ENCODE measurements at regions not wholly inside any gene's neighbourhood (a gene's known extent, or its start where the extent isn't known, plus 50 kb on each side); places are given as distances from the start of the nearest gene placed in this dataset.

DNA sequence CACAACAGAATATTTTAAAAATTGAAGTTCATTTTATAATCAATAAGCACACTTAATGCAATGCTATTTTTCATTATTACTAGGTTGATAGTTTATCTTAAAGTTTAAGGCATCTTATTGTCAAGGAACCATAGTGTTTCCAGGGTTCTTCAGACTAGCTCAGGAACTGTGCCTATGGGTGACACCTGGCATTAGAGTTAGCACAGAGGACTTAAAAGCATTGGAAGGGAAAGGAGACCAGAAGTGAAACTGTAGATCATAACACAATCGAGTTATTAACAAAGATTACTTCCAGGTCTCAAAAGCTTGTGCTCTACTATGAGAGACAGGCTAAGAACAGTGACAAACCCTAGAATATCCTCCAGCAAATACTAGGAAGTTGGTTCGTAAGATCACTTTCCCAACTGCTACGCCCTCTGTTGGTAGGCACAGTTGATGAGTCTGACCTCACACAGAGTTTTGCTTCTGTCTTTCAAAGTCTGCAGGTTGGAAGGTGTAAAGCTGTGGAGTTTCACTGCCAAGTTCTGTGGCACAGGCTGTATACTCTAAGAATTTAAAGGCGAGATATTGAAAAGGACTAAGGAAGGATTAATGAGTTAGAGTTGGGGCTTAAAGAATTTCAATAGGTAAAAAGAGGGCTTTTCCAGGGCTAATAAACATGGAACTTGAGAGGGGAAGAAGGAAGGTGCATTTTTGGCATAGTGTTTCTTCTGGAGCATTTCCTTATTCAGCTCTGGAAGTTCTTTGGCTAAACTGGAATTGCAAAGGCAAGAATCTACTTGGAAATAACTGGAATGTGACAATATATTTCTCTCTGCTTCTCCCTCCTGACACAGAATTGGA lies 531.3 kb upstream of the JAG1 start:
- Histone ChIP-seq H4K20me1 (ENCODE audit: insufficient read depth) (no peaks in the 10 kb centered on the region), H2AFZ (ENCODE audit: low read depth) (peak overlapping the region; percentile 24; the same call in 1 of the 2 replicates), H3K4me3 (ENCODE audit: low read depth in 2 of 2, low read length in 1 of 2) (no peak overlapping the region; a peak in 1 of 4 replicates), H3K27ac (ENCODE audit: low read depth in 2 of 2, low read length in 1 of 2) (peak overlapping the region; percentile 19 to 94), H3F3A (replicated peaks; ENCODE audit: insufficient read depth) (peaks cover 32% of the 10 kb centered on the region), H3K36me3 (replicated peaks in 1 of 2; ENCODE audit: control insufficient read depth in 1 of 2, insufficient read depth in 2 of 2, low read length in 1 of 2) (no peaks in the 10 kb centered on the region), H3K9me3 (no peaks in the 10 kb centered on the region), H3K9me2 (no peaks in the 10 kb centered on the region), H3K9ac (no peak overlapping the region; the same call in 1 of the 2 replicates), H3K27me3 (ENCODE audit: insufficient read depth) (no peaks in the 10 kb centered on the region), H3K4me2 (no peak overlapping the region), H3K4me1 (ENCODE audit: control insufficient read depth in 1 of 2, insufficient read depth in 2 of 2, low read depth in 1 of 2, low read length in 1 of 2) (peaks cover 3 to 17% of the 10 kb centered on the region in 2 experiments), H3K79me2 (ENCODE audit: insufficient read depth) (no peaks in the 10 kb centered on the region)
- ChIA-PET POLR2A (no interaction called here), CTCF (interaction anchor here (0.5 to 2.4 kb wide), 18 partner anchors 9 to 1588 kb away, joined by 3 to 16 read pairs (median 4); no protein-coding TSS in a partner anchor)
- WGBS (ENCODE audit: low lambda C conversion rate), result 30% methylated on average over 4 of the region's 4 CpGs
- no peak for TF ChIP-seq MXI1 (IDR thresholded peaks at IDR 0.05; ENCODE audit: low read depth, low read length)
- TF ChIP-seq, protein P1, sequence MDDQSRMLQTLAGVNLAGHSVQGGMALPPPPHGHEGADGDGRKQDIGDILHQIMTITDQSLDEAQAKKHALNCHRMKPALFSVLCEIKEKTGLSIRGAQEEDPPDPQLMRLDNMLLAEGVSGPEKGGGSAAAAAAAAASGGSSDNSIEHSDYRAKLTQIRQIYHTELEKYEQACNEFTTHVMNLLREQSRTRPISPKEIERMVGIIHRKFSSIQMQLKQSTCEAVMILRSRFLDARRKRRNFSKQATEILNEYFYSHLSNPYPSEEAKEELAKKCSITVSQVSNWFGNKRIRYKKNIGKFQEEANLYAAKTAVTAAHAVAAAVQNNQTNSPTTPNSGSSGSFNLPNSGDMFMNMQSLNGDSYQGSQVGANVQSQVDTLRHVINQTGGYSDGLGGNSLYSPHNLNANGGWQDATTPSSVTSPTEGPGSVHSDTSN (IDR thresholded peaks at IDR 0.05), result no peak
- TF ChIP-seq, protein P2, sequence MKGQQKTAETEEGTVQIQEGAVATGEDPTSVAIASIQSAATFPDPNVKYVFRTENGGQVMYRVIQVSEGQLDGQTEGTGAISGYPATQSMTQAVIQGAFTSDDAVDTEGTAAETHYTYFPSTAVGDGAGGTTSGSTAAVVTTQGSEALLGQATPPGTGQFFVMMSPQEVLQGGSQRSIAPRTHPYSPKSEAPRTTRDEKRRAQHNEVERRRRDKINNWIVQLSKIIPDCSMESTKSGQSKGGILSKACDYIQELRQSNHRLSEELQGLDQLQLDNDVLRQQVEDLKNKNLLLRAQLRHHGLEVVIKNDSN (IDR thresholded peaks at IDR 0.05; ENCODE audit: borderline replicate concordance, low read depth), result no peak
- TF ChIP-seq, protein P3, sequence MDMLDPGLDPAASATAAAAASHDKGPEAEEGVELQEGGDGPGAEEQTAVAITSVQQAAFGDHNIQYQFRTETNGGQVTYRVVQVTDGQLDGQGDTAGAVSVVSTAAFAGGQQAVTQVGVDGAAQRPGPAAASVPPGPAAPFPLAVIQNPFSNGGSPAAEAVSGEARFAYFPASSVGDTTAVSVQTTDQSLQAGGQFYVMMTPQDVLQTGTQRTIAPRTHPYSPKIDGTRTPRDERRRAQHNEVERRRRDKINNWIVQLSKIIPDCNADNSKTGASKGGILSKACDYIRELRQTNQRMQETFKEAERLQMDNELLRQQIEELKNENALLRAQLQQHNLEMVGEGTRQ (IDR thresholded peaks at IDR 0.05; ENCODE audit: borderline replicate concordance, low read depth, low read length), result no peak
- TF ChIP-seq TEAD4 (IDR thresholded peaks at IDR 0.05; ENCODE audit: borderline replicate concordance, insufficient read depth), result no peak
- no peak for TF ChIP-seq TAF1 (IDR thresholded peaks at IDR 0.05; ENCODE audit: borderline replicate concordance, low read depth, low read length)
- no peak for TF ChIP-seq GABPA (IDR thresholded peaks at IDR 0.05; ENCODE audit: low read depth)
- no peak for TF ChIP-seq FOXJ3 (CRISPR knock-in tag; IDR thresholded peaks at IDR 0.05)
- no peak for TF ChIP-seq RCOR1 (IDR thresholded peaks at IDR 0.05; ENCODE audit: low read length)
- peak; percentile 69 for TF ChIP-seq SMC3 (IDR thresholded peaks at IDR 0.05; ENCODE audit: low read depth, low read length)
- TF ChIP-seq, protein P4, sequence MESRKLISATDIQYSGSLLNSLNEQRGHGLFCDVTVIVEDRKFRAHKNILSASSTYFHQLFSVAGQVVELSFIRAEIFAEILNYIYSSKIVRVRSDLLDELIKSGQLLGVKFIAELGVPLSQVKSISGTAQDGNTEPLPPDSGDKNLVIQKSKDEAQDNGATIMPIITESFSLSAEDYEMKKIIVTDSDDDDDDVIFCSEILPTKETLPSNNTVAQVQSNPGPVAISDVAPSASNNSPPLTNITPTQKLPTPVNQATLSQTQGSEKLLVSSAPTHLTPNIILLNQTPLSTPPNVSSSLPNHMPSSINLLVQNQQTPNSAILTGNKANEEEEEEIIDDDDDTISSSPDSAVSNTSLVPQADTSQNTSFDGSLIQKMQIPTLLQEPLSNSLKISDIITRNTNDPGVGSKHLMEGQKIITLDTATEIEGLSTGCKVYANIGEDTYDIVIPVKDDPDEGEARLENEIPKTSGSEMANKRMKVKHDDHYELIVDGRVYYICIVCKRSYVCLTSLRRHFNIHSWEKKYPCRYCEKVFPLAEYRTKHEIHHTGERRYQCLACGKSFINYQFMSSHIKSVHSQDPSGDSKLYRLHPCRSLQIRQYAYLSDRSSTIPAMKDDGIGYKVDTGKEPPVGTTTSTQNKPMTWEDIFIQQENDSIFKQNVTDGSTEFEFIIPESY (IDR thresholded peaks at IDR 0.05; ENCODE audit: borderline replicate concordance, low read depth), result no peak
- TF ChIP-seq POLR2AphosphoS5 (IDR thresholded peaks at IDR 0.05; ENCODE audit: low read depth, low read length), result no peak
- TF ChIP-seq MEF2A (IDR thresholded peaks at IDR 0.05; ENCODE audit: borderline replicate concordance, low read depth), result no peak
- no peak for TF ChIP-seq FOSL2 (IDR thresholded peaks at IDR 0.05; ENCODE audit: borderline replicate concordance, low read depth)
- TF ChIP-seq RAD21 (IDR thresholded peaks at IDR 0.05; ENCODE audit: low read length), result peak; percentile 72
- TF ChIP-seq, protein P5, sequence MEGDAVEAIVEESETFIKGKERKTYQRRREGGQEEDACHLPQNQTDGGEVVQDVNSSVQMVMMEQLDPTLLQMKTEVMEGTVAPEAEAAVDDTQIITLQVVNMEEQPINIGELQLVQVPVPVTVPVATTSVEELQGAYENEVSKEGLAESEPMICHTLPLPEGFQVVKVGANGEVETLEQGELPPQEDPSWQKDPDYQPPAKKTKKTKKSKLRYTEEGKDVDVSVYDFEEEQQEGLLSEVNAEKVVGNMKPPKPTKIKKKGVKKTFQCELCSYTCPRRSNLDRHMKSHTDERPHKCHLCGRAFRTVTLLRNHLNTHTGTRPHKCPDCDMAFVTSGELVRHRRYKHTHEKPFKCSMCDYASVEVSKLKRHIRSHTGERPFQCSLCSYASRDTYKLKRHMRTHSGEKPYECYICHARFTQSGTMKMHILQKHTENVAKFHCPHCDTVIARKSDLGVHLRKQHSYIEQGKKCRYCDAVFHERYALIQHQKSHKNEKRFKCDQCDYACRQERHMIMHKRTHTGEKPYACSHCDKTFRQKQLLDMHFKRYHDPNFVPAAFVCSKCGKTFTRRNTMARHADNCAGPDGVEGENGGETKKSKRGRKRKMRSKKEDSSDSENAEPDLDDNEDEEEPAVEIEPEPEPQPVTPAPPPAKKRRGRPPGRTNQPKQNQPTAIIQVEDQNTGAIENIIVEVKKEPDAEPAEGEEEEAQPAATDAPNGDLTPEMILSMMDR (IDR thresholded peaks at IDR 0.05), result peak; percentile 89
- no peak for TF ChIP-seq NRF1 (IDR thresholded peaks at IDR 0.05; ENCODE audit: low read depth, low read length)
- no peak for TF ChIP-seq RXRA (IDR thresholded peaks at IDR 0.05; ENCODE audit: borderline replicate concordance, low read depth)
- TF ChIP-seq GATA2 (CRISPR knock-in tag; IDR thresholded peaks at IDR 0.05), result no peak
- DNase-seq, result peak; percentile 5
